Calu3 (cell line): ENCODE measurements at regions not wholly inside any gene's neighbourhood (a gene's known extent, or its start where the extent isn't known, plus 50 kb on each side); places are given as distances from the start of the nearest gene placed in this dataset.

ENCODE experiments used
- BruUV-seq: library from RNA; stranded (reverse); fragments of 400-500 nt; replicated peaks from 2 replicates; lab custom pipeline; 2021; lab: Mats Ljungman, UMichigan
- CTCF ChIA-PET: fragments of 300-600 bp; sonication (Branson Sonifier 250); formaldehyde crosslinking; loops from one replicate; lab custom pipeline; 2022; ENCODE audit warnings: antibody characterized with exemption; lab: Charles Lee
- DNase-seq: peaks from one replicate; pipeline ENCODE4 v3.0.0; 2022
- H3K27ac Mint-ChIP-seq: one replicate; pipeline ENCODE4 v1.8.0; 2022; ENCODE audit warnings: mixed read lengths; ENCODE audit not compliant: unreplicated experiment
- H3K27me3 Mint-ChIP-seq: one replicate; pipeline ENCODE4 v1.8.0; 2022; ENCODE audit warnings: mixed read lengths; ENCODE audit not compliant: unreplicated experiment
- H3K36me3 Mint-ChIP-seq: one replicate; pipeline ENCODE4 v1.8.0; 2022; ENCODE audit warnings: mild to moderate bottlenecking, moderate library complexity, mixed read lengths; ENCODE audit not compliant: insufficient read depth, unreplicated experiment
- H3K4me1 Mint-ChIP-seq: one replicate; pipeline ENCODE4 v1.8.0; 2022; ENCODE audit warnings: mild to moderate bottlenecking, low read depth, mixed read lengths; ENCODE audit not compliant: unreplicated experiment
- H3K4me3 Mint-ChIP-seq: one replicate; pipeline ENCODE4 v1.8.0; 2022; ENCODE audit warnings: mild to moderate bottlenecking, low read depth, moderate library complexity, mixed read lengths; ENCODE audit not compliant: unreplicated experiment
- H3K9me3 Mint-ChIP-seq: one replicate; pipeline ENCODE4 v1.8.0; 2022; ENCODE audit warnings: low read depth, mixed read lengths; ENCODE audit not compliant: unreplicated experiment
- CTCF ChIP-seq: fragments of 200-600 bp; IDR thresholded peaks from one replicate; pipeline ENCODE4 v1.8.0; 2022; ENCODE audit warnings: antibody characterized with exemption; ENCODE audit not compliant: unreplicated experiment
- intact Hi-C: fragments of 100-400 bp; cut with micrococcal nuclease; formaldehyde crosslinking; loops from one replicate; pipeline ENCODE4 v1.10.0; 2022; ENCODE audit not compliant: unreplicated experiment

GRCh38 chr17:6941989-6942388 lies 53.9 kb upstream of the ALOX12 start:
- Mint-ChIP-seq H3K4me1 (no peaks in the 10 kb centered on the region), H3K4me3 (no peak overlapping the region), H3K27me3 (no peaks in the 10 kb centered on the region), H3K27ac (no peak overlapping the region), H3K36me3 (no peaks in the 10 kb centered on the region), H3K9me3 (no peaks in the 10 kb centered on the region)
- intact Hi-C loops = no loop called here
- CTCF ChIA-PET = interaction anchor here (0.6 kb wide), 1 partner anchor 204 kb away, joined by 5 read pairs; no protein-coding TSS in a partner anchor
- TF ChIP-seq CTCF = no peak
- no TSS peak for BruUV-seq
- no peak for DNase-seq

- BruUV-seq = no TSS peak
- no peaks in the 10 kb centered on the region for H3K27me3 Mint-ChIP-seq
Measured at GRCh38 chr17:6943406-6943805, 52.4 kb upstream of the ALOX12 start.

More at GRCh38 chr17:6943406-6943805, 52.4 kb upstream of the ALOX12 start:
- Mint-ChIP-seq H3K9me3 (no peaks in the 10 kb centered on the region), H3K27ac (no peak overlapping the region), H3K36me3 (no peaks in the 10 kb centered on the region), H3K4me1 (no peaks in the 10 kb centered on the region), H3K4me3 (no peak overlapping the region)
- no peak for DNase-seq
- no peak for TF ChIP-seq CTCF
- CTCF ChIA-PET = no interaction called here
- intact Hi-C loops = no loop called here
